HL-60 (cell line): ENCODE measurements at regions not wholly inside any gene's neighbourhood (a gene's known extent, or its start where the extent isn't known, plus 50 kb on each side); places are given as distances from the start of the nearest gene placed in this dataset.

ENCODE experiments used
- DNase-seq, 2 experiments: peaks; one replicate each; pipeline ENCODE4 v3.0.0-alpha.2; 2010 to 2020; ENCODE audit warnings: low read depth in 1 of 2, low spot score in 1 of 2
- H3K27ac ChIP-seq: fragments of 250-450 bp; sonication (Bioruptor Pico); replicated peaks from 2 replicates; pipeline ENCODE4 v1.5.1; 2020; ENCODE audit warnings: mild to moderate bottlenecking, moderate library complexity
- H3K27me3 ChIP-seq: fragments of 250-450 bp; sonication (Bioruptor Pico); 2 replicates; pipeline ENCODE4 v1.5.1; 2021; ENCODE audit warnings: mild to moderate bottlenecking, moderate library complexity; ENCODE audit not compliant: insufficient read depth, poor library complexity, severe bottlenecking
- H3K4me3 ChIP-seq: replicated peaks from 2 replicates; pipeline ENCODE4 v1.5.1; 2011; ENCODE audit warnings: mild to moderate bottlenecking, control low read depth, low read length; ENCODE audit not compliant: insufficient read depth
- CTCF ChIP-seq: IDR thresholded peaks from one replicate; pipeline ENCODE4 v1.5.1; 2011; ENCODE audit warnings: low read length, control low read depth, inconsistent platforms; ENCODE audit not compliant: insufficient read depth
- GABPA ChIP-seq: IDR thresholded peaks from 2 replicates; pipeline ENCODE4 v1.6.1; 2012; ENCODE audit warnings: low read depth
- POLR2AphosphoS5 ChIP-seq: IDR thresholded peaks from 2 replicates; pipeline ENCODE4 v1.6.1; 2012; ENCODE audit warnings: low read depth
- REST ChIP-seq: IDR thresholded peaks from 2 replicates; pipeline ENCODE4 v1.6.1; 2012; ENCODE audit warnings: low read depth; ENCODE audit not compliant: insufficient replicate concordance
- SPI1 ChIP-seq: IDR thresholded peaks from 2 replicates; pipeline ENCODE4 v1.6.1; 2012; ENCODE audit warnings: low read depth, mild to moderate bottlenecking, borderline replicate concordance

- DNase-seq = no peak
- Histone ChIP-seq H3K27me3 (no peaks in the 10 kb centered on the region), H3K27ac (no peak overlapping the region), H3K4me3 (no peak overlapping the region)
- no peak for TF ChIP-seq CTCF
- no peak for TF ChIP-seq GABPA
- TF ChIP-seq POLR2AphosphoS5 = no peak
- TF ChIP-seq REST = no peak
- TF ChIP-seq SPI1 = no peak
These were observed 204.3 kb downstream of the ASCL1 start for GRCh38 chr12:103161582-103162362.

GRCh38 chr12:103166949-103167348 is 209.5 kb downstream of the ASCL1 start:
- Histone ChIP-seq H3K4me3 (no peak overlapping the region), H3K27me3 (no peaks in the 10 kb centered on the region), H3K27ac (no peak overlapping the region)
- no peak for DNase-seq
- TF ChIP-seq GABPA (no peak), POLR2AphosphoS5 (no peak), SPI1 (no peak), REST (no peak), CTCF (no peak)

- no peak overlapping the region for H3K27ac ChIP-seq
- no peak overlapping the region for H3K4me3 ChIP-seq
- H3K27me3 ChIP-seq = no peaks in the 10 kb centered on the region
- TF ChIP-seq SPI1 (no peak), REST (no peak), POLR2AphosphoS5 (no peak), CTCF (no peak), GABPA (no peak)
- no peak for DNase-seq
These were observed 215.1 kb downstream of the ASCL1 start for GRCh38 chr12:103172447-103173112.
